K562 (cell line): ENCODE measurements at regions not wholly inside any gene's neighbourhood (a gene's known extent, or its start where the extent isn't known, plus 50 kb on each side); places are given as distances from the start of the nearest gene placed in this dataset.

Source experiments
- BHLHE40 ChIP-seq: IDR thresholded peaks from 2 replicates; pipeline ENCODE4 v1.6.1; 2011; ENCODE audit warnings: low read length, improper control_type of control experiment
- CTCF ChIP-seq, 3 experiments: IDR thresholded peaks in 2 of 3; conservative IDR thresholded peaks in 1 of 3; 2 replicates each; pipeline ENCODE4 v1.5.1; 2011 to 2012; ENCODE audit warnings: low read length in 3 of 3, mild to moderate bottlenecking in 3 of 3, control low read depth in 2 of 3, improper control_type of control experiment in 1 of 3, inconsistent platforms in 1 of 3, low read depth in 1 of 3, mixed read lengths in 1 of 3, moderate library complexity in 1 of 3; ENCODE audit not compliant: insufficient read depth in 2 of 3
- E2F8 ChIP-seq: fragments of 450-650 bp; IDR thresholded peaks from 2 replicates; pipeline ENCODE4 v1.7.1; 2018; ENCODE audit warnings: mild to moderate bottlenecking, low read depth; ENCODE audit not compliant: partially characterized antibody
- GTF2F1 ChIP-seq: IDR thresholded peaks from 2 replicates; pipeline ENCODE4 v1.6.1; 2011; ENCODE audit warnings: low read depth, low read length, improper control_type of control experiment
- NONO ChIP-seq, 2 experiments: fragments of 200-400 bp in 1 of 2; fragments of 450-650 bp in 1 of 2; formaldehyde crosslinking in 1 of 2; IDR thresholded peaks; 2 replicates each; pipeline ENCODE4 v1.6.1; 2017; ENCODE audit warnings: low read depth in 2 of 2, mild to moderate bottlenecking in 2 of 2, moderate library complexity in 2 of 2, low read length in 1 of 2
- NR2C2 ChIP-seq, 2 experiments: fragments of 200-800 bp in 1 of 2; sonication (Bioruptor generic) in 1 of 2; sonication (generic) in 1 of 2; formaldehyde crosslinking in 1 of 2; IDR thresholded peaks; 2 replicates each; pipeline versions ENCODE4 v1.6.1 to v1.8.0; 2016 to 2022; ENCODE audit warnings: mild to moderate bottlenecking in 1 of 2, missing compliant biosample characterization in 1 of 2, missing genetic modification characterization in 1 of 2, missing genetic modification reagents in 1 of 2
- RFX7 ChIP-seq: fragments of 250-450 bp; sonication (Bioruptor Pico); IDR thresholded peaks from 2 replicates; pipeline ENCODE4 v1.5.1; 2021; ENCODE audit warnings: mild to moderate bottlenecking
- SIN3A ChIP-seq, 2 experiments: fragments of 150-350 bp in 1 of 2; IDR thresholded peaks; 2 replicates each; pipeline ENCODE4 v1.6.1; 2011 to 2016; ENCODE audit warnings: borderline replicate concordance in 2 of 2, low read depth in 2 of 2, low read length in 2 of 2, mild to moderate bottlenecking in 2 of 2, moderate library complexity in 2 of 2; ENCODE audit not compliant: control insufficient read depth in 1 of 2
- SREBF2 ChIP-seq: sonication (generic); formaldehyde crosslinking; IDR thresholded peaks from 2 replicates; pipeline ENCODE4 v1.4.0; 2020; ENCODE audit warnings: mild to moderate bottlenecking, missing genetic modification reagents
- TBP ChIP-seq: optimal IDR thresholded peaks from 2 replicates; pipeline ENCODE3; 2011; ENCODE audit warnings: low read depth, low read length, improper control_type of control experiment
- ZNF133 ChIP-seq: fragments of 250-450 bp; sonication (Bioruptor Pico); IDR thresholded peaks from 2 replicates; pipeline ENCODE4 v1.4.0; 2020; ENCODE audit warnings: mild to moderate bottlenecking
- ZNF143 ChIP-seq: sonication (generic); formaldehyde crosslinking; IDR thresholded peaks from 2 replicates; pipeline ENCODE4 v1.9.0; 2022; ENCODE audit warnings: mild to moderate bottlenecking, missing genetic modification reagents
- ZNF197 ChIP-seq: fragments of 200-800 bp; sonication (Bioruptor generic); IDR thresholded peaks from 2 replicates; pipeline ENCODE4 v1.6.1; 2016; ENCODE audit warnings: low read depth, missing genetic modification characterization, missing compliant biosample characterization
- TF ChIP-seq, protein P1 (sequence below): fragments of 450-650 bp; IDR thresholded peaks from 2 replicates; pipeline ENCODE4 v1.6.1; 2014; ENCODE audit warnings: low read depth, mild to moderate bottlenecking, moderate library complexity, borderline replicate concordance

GRCh38 chr16:54375071-54375470 lies 88.5 kb upstream of the IRX3 start:
- TF ChIP-seq RFX7 (CRISPR knock-in tag) (no peak), CTCF (IDR thresholded peaks at IDR 0.05 in 2 of 3, conservative IDR thresholded peaks at IDR 0.05 in 1 of 3; ENCODE audit: insufficient read depth in 2 of 3, low read depth in 1 of 3, low read length in 3 of 3) (no peak), BHLHE40 (no peak), NONO (IDR thresholded peaks at IDR 0.05; ENCODE audit: low read depth in 2 of 2, low read length in 1 of 2) (no peak), ZNF143 (no peak), NR2C2 (CRISPR knock-in tag; IDR thresholded peaks at IDR 0.05) (no peak), NR2C2 (tag; IDR thresholded peaks at IDR 0.05) (no peak), GTF2F1 (no peak), SIN3A (IDR thresholded peaks at IDR 0.05; ENCODE audit: borderline replicate concordance in 2 of 2, control insufficient read depth in 1 of 2, low read depth in 2 of 2, low read length in 2 of 2) (no peak), ZNF197 (CRISPR knock-in tag) (no peak), ZNF133 (no peak), SREBF2 (CRISPR knock-in tag) (no peak), E2F8 (no peak), TBP (no peak)
- TF ChIP-seq, protein P1, sequence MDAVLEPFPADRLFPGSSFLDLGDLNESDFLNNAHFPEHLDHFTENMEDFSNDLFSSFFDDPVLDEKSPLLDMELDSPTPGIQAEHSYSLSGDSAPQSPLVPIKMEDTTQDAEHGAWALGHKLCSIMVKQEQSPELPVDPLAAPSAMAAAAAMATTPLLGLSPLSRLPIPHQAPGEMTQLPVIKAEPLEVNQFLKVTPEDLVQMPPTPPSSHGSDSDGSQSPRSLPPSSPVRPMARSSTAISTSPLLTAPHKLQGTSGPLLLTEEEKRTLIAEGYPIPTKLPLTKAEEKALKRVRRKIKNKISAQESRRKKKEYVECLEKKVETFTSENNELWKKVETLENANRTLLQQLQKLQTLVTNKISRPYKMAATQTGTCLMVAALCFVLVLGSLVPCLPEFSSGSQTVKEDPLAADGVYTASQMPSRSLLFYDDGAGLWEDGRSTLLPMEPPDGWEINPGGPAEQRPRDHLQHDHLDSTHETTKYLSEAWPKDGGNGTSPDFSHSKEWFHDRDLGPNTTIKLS = no peak
